Sigmoid colon (tissue), 6 donors: ENCODE measurements at regions not wholly inside any gene's neighbourhood (a gene's known extent, or its start where the extent isn't known, plus 50 kb on each side); places are given as distances from the start of the nearest gene placed in this dataset.

Experiments used
- DNase-seq: peaks from one replicate; pipeline ENCODE4 v3.0.0-alpha.2; 2019
- H3K27ac ChIP-seq, 4 donors: fragments of 200-600 bp; sonication (generic); one replicate each; pipeline ENCODE4 v1.5.1; 2016 to 2019; ENCODE audit warnings: mild to moderate bottlenecking in 1 of 4
- H3K27me3 ChIP-seq, 3 donors: fragments of 200-600 bp; sonication (generic); one replicate each; pipeline ENCODE4 v1.5.1; 2019; ENCODE audit warnings: mild to moderate bottlenecking in 1 of 3
- H3K36me3 ChIP-seq, 4 donors: fragments of 200-600 bp; sonication (generic); one replicate each; pipeline ENCODE4 v1.5.1; 2016 to 2019
- H3K4me1 ChIP-seq, 4 donors: fragments of 200-600 bp; sonication (generic); one replicate each; pipeline ENCODE4 v1.5.1; 2017 to 2019
- H3K4me3 ChIP-seq, 4 donors: fragments of 200-600 bp; sonication (generic); one replicate each; pipeline ENCODE4 v1.5.1; 2017 to 2019; ENCODE audit warnings: mild to moderate bottlenecking in 2 of 4, moderate library complexity in 1 of 4
- H3K9me3 ChIP-seq, 4 donors: fragments of 200-600 bp in 3 of 4; sonication (generic) in 3 of 4; one replicate each; pipeline versions ENCODE4 v1.5.1 to v1.6.1; 2013 to 2019
- CTCF ChIP-seq, 4 experiments: fragments of 450-650 bp in 3 of 4; fragments of 200-600 bp in 1 of 4; IDR thresholded peaks; one replicate each; pipeline ENCODE4 v1.5.1; 2016 to 2019; ENCODE audit warnings: antibody characterized with exemption in 4 of 4, mild to moderate bottlenecking in 3 of 4, moderate library complexity in 2 of 4
- EP300 ChIP-seq, 4 donors: sonication (generic); formaldehyde crosslinking; IDR thresholded peaks; one replicate each; pipeline ENCODE4 v1.6.1; 2017; ENCODE audit warnings: antibody characterized with exemption in 4 of 4
- POLR2A ChIP-seq, 2 donors: fragments of 450-650 bp; IDR thresholded peaks; one replicate each; pipeline ENCODE4 v1.6.1; 2016; ENCODE audit warnings: antibody characterized with exemption in 2 of 2, mild to moderate bottlenecking in 2 of 2, moderate library complexity in 2 of 2
- POLR2AphosphoS5 ChIP-seq, 4 donors: sonication (generic); formaldehyde crosslinking; IDR thresholded peaks; one replicate each; pipeline ENCODE4 v1.6.1; 2017; ENCODE audit warnings: antibody characterized with exemption in 4 of 4
- WGBS, 2 donors: extraction: QIAGEN DNeasy Blood & Tissue Kit; methylation state at CpG; one replicate each; pipeline ENCODE4 v1.1.7; 2013; 5-methylcytosine and 5-hydroxymethylcytosine counted together
- intact Hi-C: fragments of 100-400 bp; cut with DNase I; formaldehyde crosslinking; loops from one replicate; pipeline ENCODE4 v1.15.1; 2023
- donor health status: healthy with polysubstance abuse.
- donor health status: healthy.

- no peak for DNase-seq
- Histone ChIP-seq H3K9me3 (no peaks in the 10 kb centered on the region), H3K4me3 (no peak overlapping the region), H3K27ac (no peak overlapping the region), H3K27me3 (no peaks in the 10 kb centered on the region), H3K36me3 (no peaks in the 10 kb centered on the region), H3K4me1 (no peaks in the 10 kb centered on the region)
- WGBS, 2 donors: 60 to 90% methylated on average over 3 of the region's 3 CpGs
- TF ChIP-seq EP300 (IDR thresholded peaks at IDR 0.05) (no peak), CTCF (IDR thresholded peaks at IDR 0.05) (no peak), POLR2AphosphoS5 (IDR thresholded peaks at IDR 0.05) (no peak), POLR2A (IDR thresholded peaks at IDR 0.05) (no peak)
- intact Hi-C loops: no loop called here
These were observed 63.7 kb downstream of the ARL4C start for GRCh38 chr2:234433201-234433600.

GRCh38 chr2:234430871-234431270 is 66.0 kb downstream of the ARL4C start:
- H3K4me3 ChIP-seq: no peak overlapping the region
- 86 to 91% methylated on average over 2 of the region's 2 CpGs for WGBS, 2 donors
- TF ChIP-seq POLR2A (IDR thresholded peaks at IDR 0.05) (no peak), CTCF (IDR thresholded peaks at IDR 0.05) (no peak), EP300 (IDR thresholded peaks at IDR 0.05) (no peak), POLR2AphosphoS5 (IDR thresholded peaks at IDR 0.05) (no peak)
- DNase-seq: no peak
- no peaks in the 10 kb centered on the region for H3K27me3 ChIP-seq
- H3K4me1 ChIP-seq: peaks cover 0 to 8% (median 0%) of the 10 kb centered on the region in 4 donors
- H3K9me3 ChIP-seq: no peaks in the 10 kb centered on the region
- H3K27ac ChIP-seq: no peak overlapping the region
- intact Hi-C loops: no loop called here
- H3K36me3 ChIP-seq: no peaks in the 10 kb centered on the region

- Histone ChIP-seq H3K36me3 (no peaks in the 10 kb centered on the region), H3K27me3 (no peaks in the 10 kb centered on the region), H3K27ac (no peak overlapping the region), H3K9me3 (no peaks in the 10 kb centered on the region), H3K4me1 (peaks cover 0 to 8% (median 0%) of the 10 kb centered on the region in 4 donors), H3K4me3 (no peak overlapping the region)
- no peak for TF ChIP-seq CTCF (IDR thresholded peaks at IDR 0.05)
- TF ChIP-seq EP300 (IDR thresholded peaks at IDR 0.05): no peak
- TF ChIP-seq POLR2AphosphoS5 (IDR thresholded peaks at IDR 0.05): no peak
- no peak for TF ChIP-seq POLR2A (IDR thresholded peaks at IDR 0.05)
- intact Hi-C loops: no loop called here
- no peak for DNase-seq
- 81 to 85% methylated on average over 5 of the region's 5 CpGs for WGBS, 2 donors
These were observed 67.6 kb downstream of the ARL4C start for GRCh38 chr2:234429265-234429664.

- Histone ChIP-seq H3K36me3 (no peaks in the 10 kb centered on the region), H3K9me3 (no peaks in the 10 kb centered on the region), H3K4me1 (peaks cover 0 to 11% (median 2%) of the 10 kb centered on the region in 4 donors), H3K27ac (no peak overlapping the region), H3K4me3 (no peak overlapping the region), H3K27me3 (no peaks in the 10 kb centered on the region)
- DNase-seq: no peak
- no peak for TF ChIP-seq POLR2AphosphoS5 (IDR thresholded peaks at IDR 0.05)
- no peak for TF ChIP-seq CTCF (IDR thresholded peaks at IDR 0.05)
- TF ChIP-seq POLR2A (IDR thresholded peaks at IDR 0.05): no peak
- no peak for TF ChIP-seq EP300 (IDR thresholded peaks at IDR 0.05)
- 56 to 84% methylated on average over 15 of the region's 15 CpGs for whole genome bisulfite sequencing, 2 donors
- intact Hi-C loops: no loop called here
These were observed 69.5 kb downstream of the ARL4C start for GRCh38 chr2:234427081-234428061.
